ENCODE measurements at regions not wholly inside any gene's neighbourhood (a gene's known extent, or its start where the extent isn't known, plus 50 kb on each side); places are given as distances from the start of the nearest gene placed in this dataset.

GRCh38 chr18:22013993-22014392, 155.4 kb upstream of the GATA6 start:
- Histone ChIP-seq H2BK20ac (ENCODE audit: low read depth, low read length) (no peak overlapping the region), H4K20me1 (ENCODE audit: insufficient read depth, low read length) (no peaks in the 10 kb centered on the region), H4K8ac (ENCODE audit: low read depth in 2 of 2, low read length in 2 of 2) (no peak overlapping the region), H3K18ac (ENCODE audit: low read depth, low read length) (no peak overlapping the region), H2AK9ac (replicated peaks; ENCODE audit: low read depth, low read length, poor library complexity) (no peak overlapping the region), H3K9ac (ENCODE audit: low read depth, low read length) (no peak overlapping the region), H2BK120ac (ENCODE audit: low read depth, low read length) (no peak overlapping the region), H2BK15ac (ENCODE audit: low read depth, low read length) (no peak overlapping the region), H3K4me1 (ENCODE audit: control insufficient read depth, insufficient read depth, low read length) (no peaks in the 10 kb centered on the region), H2AFZ (replicated peaks; ENCODE audit: low read length, poor library complexity) (no peak overlapping the region), H3K56ac (ENCODE audit: extremely low read depth, insufficient read depth, low read length) (no peak overlapping the region), H3K36me3 (ENCODE audit: control insufficient read depth, insufficient read depth, low read length) (no peaks in the 10 kb centered on the region), H3K14ac (replicated peaks; ENCODE audit: low read depth, low read length) (no peak overlapping the region), H3K23ac (ENCODE audit: low read depth, low read length) (no peak overlapping the region), H3K27me3 (ENCODE audit: control insufficient read depth, insufficient read depth, low read length) (peaks cover 4% of the 10 kb centered on the region), H3K4me3 (ENCODE audit: insufficient read depth, low read depth, low read length) (no peak overlapping the region), H2BK5ac (ENCODE audit: low read depth, low read length, poor library complexity, severe bottlenecking) (no peak overlapping the region), H4K91ac (ENCODE audit: insufficient read depth, low read depth, low read length) (no peak overlapping the region), H3K79me1 (ENCODE audit: low read depth in 1 of 2, low read length in 2 of 2) (no peaks in the 10 kb centered on the region), H2AK5ac (ENCODE audit: low read depth, low read length) (no peak overlapping the region), H3K27ac (ENCODE audit: insufficient read depth, low read length) (no peak overlapping the region), H3K4ac (ENCODE audit: low read depth, low read length) (no peak overlapping the region), H3K4me2 (ENCODE audit: low read depth, low read length) (no peak overlapping the region), H4K5ac (ENCODE audit: low read depth, low read length) (no peak overlapping the region), H3K9me1 (ENCODE audit: insufficient read depth, low read length) (no peaks in the 10 kb centered on the region), H3K9me3 (ENCODE audit: control insufficient read depth, insufficient read depth, low read length) (no peaks in the 10 kb centered on the region)
- WGBS, 2 experiments (ENCODE audit: extremely low coverage in 2 of 2, insufficient read length in 1 of 2), result no CpG with 5 or more reads among the region's 1 CpG
- DNase-seq (no peak), ATAC-seq (ENCODE audit: low read depth) (no peak)
- intact Hi-C loops (cut with micrococcal nuclease) (no loop called here), dilution Hi-C loops (cut with HindIII; ENCODE audit: low sequenced_read_pairs, unreplicated experiment) (no loop called here), in situ Hi-C loops (cut with MboI; ENCODE audit: low sequenced_read_pairs) (no loop called here)
- BruUV-seq (replicated peaks), result no TSS peak
- CTCF ChIA-PET, result no interaction called here
- TF ChIP-seq RAD21 (IDR thresholded peaks at IDR 0.05; ENCODE audit: low read length), result no peak
- no peak for TF ChIP-seq RFX5 (IDR thresholded peaks at IDR 0.05; ENCODE audit: low read depth, low read length)
- no peak for TF ChIP-seq SMC3 (IDR thresholded peaks at IDR 0.05; ENCODE audit: low read depth, low read length)
- POLR2A ChIA-PET (ENCODE audit: unreplicated experiment), result no interaction called here

Measured in IMR-90 (cell line).